T47D (cell line): ENCODE measurements at regions not wholly inside any gene's neighbourhood (a gene's known extent, or its start where the extent isn't known, plus 50 kb on each side); places are given as distances from the start of the nearest gene placed in this dataset.

Experiments
- DNase-seq, 2 experiments: peaks; one replicate each; pipeline versions ENCODE4 v3.0.0 to v3.0.0-alpha.2; 2011 to 2012; ENCODE audit warnings: low read depth in 1 of 2, low spot score in 1 of 2
- JUND ChIP-seq: IDR thresholded peaks from 2 replicates; pipeline ENCODE4 v1.6.1; 2012; ENCODE audit warnings: low read depth
- in situ Hi-C: cut with HindIII; loops from 2 replicates; pipeline ENCODE4 v1.10.0; 2016; ENCODE audit warnings: low sequenced_read_pairs, low pct_unique_long_range_greater_than_20kb

DNA sequence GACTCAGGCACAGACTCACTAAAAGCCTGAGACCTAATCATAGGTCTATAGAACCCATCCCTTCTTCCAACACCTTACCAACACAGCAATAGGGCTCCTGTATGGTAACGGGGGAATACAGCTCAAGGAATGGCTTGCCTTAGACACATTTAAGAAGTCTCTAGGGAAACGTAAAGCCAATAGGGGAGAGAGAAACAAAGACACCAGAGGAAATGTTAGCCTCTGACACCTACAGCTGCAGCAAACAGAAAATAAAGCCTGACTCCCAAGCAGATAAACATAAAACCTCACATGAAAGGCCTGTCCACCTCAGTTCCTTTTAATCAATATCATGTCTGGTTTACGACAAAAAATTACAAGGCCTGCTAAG, 51.1 kb upstream of the NCOA1 start:
- in situ Hi-C loops, result no loop called here
- no peak for TF ChIP-seq JUND
- no peak for DNase-seq

DNA sequence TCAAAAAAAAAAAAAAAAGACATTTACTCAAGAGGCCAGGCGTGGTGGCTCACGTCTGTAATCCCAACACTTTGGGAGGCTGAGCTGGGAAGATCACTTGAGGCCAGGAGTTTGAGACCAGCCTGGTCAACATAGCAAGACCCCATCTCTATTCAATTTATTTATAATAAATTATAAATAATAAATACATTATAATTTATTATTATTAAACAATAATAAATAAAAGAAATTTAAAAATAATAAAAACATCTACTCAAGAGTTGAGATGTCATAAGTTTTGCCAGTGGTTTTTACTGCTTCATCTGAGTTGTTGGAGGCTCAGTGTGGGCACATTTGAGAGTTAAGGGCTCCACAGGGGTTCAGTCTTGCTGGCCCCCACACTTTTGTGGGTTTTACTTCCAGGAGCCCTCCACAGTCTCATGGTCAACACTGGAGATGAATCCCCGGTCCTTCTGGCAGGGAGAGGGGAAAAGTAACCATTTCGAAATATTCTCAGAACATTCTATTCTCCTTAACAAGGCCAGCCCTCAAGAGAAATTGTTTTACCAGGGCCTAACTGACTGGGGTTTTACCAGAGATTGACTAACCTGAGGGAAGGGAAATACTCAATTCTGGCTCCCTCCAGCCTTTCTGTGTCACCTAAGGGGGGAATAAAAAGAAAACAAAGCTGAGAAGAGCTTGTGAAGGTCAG, 51.6 kb upstream of the NCOA1 start:
- no peak for DNase-seq
- no peak for TF ChIP-seq JUND
- in situ Hi-C loops, result no loop called here

DNA sequence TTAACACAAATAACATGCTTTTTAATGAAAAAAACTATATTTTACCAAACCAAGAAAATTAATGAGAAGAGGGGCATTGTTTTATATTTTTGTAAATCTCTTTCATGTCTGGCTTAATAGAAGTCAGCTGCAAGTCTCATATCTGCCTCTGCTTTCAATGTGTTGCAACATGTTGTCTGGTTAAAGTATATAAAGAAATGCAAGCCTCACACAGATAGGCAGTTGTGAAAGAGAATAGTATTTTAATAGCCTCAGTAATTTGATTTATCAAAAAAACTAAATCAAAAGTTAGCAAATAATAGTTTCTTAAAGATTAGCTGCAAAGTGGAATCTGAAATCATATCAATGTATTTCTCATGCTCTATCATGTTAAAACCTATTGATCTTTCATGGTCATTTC, 52.9 kb upstream of the NCOA1 start:
- no peak for TF ChIP-seq JUND
- in situ Hi-C loops, result no loop called here
- DNase-seq, result no peak

DNA sequence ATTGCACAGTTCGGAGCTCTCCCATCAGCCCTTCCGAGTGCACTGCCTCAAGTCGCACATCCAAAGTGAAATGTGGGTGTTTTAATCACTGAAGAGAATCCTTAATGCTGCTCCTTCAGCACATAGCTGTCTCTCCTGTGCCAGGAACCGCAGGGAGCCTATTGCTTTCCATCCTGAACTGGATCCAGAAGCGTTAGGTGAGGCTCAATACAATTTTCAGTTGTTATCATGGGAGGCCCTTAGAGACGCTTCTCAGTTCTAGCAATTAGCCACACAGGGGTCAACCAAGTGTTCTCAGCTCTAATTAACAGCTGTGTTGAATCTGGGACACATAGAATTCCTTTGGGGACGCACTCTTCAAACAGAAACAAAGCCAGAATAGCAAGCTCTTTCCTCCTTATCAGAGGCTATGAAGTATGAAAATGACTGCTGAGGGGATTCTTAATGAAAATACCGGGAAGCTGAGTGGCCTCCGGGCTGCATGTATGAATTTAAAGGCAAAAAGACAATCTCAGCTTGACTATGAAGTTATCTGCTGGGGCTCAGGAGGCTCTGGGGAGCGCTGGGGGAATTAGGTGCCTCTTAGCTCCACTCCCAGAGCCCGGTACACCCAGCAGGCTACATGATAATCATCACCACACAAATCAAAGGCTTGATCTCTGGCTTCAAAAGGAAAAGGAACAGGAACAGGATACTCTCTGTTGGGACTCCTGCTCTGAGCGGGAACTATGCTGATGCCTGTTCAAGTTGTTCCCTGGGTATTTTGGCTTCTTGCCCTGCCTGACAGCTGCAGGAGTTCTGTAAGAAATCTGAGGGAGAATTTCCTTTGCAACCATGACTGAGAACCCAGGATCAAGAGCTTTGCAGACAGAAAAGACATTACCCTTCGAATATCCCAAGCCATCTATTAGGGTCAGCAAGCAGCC, 55.4 kb upstream of the NCOA1 start:
- in situ Hi-C loops, result no loop called here
- peak in 1 of 2 experiments; percentile 65 for DNase-seq
- no peak for TF ChIP-seq JUND

DNA sequence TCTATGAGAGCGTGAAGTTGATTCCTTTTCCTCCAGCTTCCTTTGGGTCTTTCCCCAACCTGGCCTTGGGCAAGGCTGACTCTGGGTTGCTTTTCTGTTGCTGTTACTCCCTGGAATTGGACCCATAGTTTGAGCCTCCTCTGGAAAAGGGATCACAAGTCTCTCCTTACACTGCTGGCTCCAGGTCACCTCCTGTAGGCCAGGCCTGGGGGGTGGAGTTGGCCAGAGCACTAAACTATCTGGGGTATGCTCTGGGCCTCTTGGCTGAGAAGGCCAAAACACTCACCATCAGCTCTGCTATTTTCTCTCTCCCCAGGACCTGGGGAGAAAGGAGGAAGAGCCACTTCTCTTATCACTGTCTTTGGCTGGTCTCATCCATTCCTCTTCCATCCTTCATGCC, 56.5 kb upstream of the NCOA1 start:
- TF ChIP-seq JUND, result no peak
- no peak for DNase-seq
- in situ Hi-C loops, result no loop called here

DNA sequence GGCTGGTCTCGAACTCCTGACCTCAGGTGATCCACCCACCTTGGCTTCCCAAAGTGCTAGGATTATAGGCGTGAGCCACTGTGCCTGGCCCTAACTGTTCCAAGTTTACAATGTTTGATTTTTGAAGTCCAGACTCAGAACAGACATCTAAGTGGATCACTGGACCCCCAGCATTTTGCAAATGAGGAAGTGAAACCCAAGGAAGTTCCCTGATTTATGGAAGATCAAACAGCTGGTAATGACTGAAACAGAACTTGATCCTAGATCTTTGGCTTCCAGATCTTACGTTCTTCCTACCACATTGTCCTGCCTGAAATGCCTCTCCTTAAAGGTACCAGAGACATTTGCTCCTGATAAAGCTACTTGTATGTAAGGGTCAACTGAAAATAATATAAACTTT, 58.3 kb upstream of the NCOA1 start:
- in situ Hi-C loops, result no loop called here
- TF ChIP-seq JUND, result no peak
- no peak for DNase-seq

DNA sequence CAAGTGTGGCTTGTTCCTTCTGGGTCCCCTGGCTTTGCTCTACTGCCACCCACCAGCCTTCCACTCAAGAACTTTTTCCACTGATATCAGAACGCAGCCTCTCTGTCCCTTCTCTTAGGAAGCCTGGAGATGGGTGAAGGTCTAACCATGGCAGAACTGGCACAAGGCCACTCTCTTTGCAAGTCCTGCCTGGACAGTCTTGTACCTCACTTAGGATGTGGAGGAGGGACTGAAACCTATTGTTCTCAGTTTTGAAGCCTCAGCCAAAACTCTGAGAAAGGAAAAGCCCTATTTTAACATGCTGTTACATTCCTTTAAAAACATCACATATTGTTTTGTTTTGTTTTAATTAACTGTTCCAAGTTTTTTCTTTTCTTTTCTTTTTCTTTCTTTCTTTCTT, 58.9 kb upstream of the NCOA1 start:
- no peak for TF ChIP-seq JUND
- DNase-seq, result no peak
- in situ Hi-C loops, result no loop called here

DNA sequence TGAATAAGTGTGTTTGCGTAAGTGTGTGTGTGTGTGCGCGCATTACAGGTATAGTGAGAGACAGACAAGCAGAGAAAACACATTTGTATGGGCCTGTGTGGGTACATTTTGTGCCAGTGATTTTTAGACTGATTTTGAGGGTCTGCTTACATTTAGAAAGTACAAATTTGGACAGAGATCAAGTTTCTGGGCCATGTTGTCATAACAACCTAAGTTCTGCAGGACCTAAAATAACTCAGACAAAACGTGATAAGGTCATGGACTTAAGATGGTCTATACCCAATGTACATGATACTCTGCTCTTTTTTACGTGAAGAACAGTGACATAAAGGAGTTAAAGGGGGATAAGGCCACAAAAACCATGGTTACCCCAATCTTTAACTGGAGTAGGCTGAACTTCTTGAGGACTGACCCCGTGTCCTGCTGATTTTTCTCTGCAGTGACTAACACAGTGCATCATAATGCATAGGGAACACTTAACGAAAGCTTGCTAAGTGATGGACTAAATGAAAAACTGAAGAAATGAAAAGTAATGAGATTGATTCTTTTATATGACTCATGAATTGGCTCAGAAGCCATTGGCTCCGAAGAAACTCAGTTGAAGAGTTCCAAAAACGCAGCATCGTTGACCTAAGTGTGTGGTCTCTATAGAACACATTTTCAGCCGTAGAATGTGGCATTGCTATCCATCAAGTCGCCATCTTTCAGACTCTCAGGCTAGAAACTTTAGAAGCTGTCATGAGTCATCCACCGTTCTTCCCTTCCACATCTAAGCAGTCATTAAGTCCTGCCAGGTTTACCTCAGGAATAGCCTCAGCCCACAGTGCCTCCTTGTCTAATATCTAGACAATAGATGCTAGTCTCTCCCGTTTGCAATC, 61.6 kb upstream of the NCOA1 start:
- DNase-seq, result no peak
- no peak for TF ChIP-seq JUND
- in situ Hi-C loops, result no loop called here

DNA sequence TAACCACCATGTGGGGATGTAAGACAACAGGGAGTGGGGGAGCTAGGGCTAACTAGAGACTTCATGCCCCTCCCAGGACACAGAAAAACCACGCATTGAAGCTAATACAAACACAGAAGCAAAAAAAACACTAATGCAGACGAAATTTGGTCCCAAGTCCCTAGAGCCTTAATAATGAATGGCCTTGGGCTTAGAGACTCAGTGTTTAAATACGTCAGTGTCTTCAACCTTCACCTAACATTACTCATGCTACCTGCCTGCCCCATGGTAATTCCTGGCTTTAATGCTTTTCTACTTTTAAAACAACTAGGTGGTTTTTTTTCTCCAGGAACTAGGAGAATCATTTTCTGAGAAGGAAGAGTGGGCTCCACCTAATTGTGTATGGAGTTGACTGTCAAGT, 64.1 kb upstream of the ITSN2 start:
- TF ChIP-seq JUND, result no peak
- in situ Hi-C loops, result no loop called here

DNA sequence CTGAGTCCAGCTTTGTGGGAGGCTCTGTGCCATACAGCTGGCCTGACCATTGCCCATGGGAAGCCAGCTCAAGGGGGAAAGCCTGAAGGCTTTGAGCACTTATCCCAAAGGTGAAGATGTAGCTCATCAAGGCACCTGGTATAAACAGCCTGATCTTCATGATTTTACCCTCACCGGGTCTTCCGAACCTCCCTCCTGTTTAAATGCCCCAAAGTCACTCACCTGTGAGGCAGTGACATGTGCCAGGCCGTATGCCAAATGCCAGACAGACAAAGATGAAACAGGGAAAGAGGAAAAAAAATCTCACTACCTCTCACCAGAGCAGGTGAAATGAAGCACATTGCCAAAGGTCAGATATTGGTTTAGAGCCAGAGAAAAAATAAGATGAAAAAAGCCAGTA, 62.8 kb upstream of the ITSN2 start:
- no peak for DNase-seq
- no peak for TF ChIP-seq JUND
- in situ Hi-C loops, result no loop called here

More for the DNA sequence above, 64.1 kb upstream of the ITSN2 start:
- DNase-seq, result no peak

DNA sequence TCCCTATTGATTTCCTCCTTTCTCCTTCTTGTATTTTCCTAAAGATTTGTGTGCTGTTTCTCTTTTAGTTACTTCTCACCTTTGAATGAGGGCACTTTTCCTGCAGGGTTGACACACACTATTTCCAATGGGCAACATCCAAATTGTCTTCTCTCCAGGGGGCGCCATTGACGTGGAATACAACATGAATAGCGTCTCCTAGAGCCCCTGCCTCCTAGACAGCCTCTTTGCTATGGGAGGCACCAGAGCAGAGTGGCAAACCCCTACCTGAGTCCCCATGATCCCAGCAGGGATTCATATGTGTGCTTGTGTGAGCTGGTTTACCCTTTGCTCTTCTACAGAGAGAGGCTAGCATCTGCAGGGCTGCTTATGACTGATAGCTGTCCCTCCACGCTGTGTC, 61.3 kb upstream of the ITSN2 start:
- peak; percentile 15 to 76 for DNase-seq
- no peak for TF ChIP-seq JUND
- in situ Hi-C loops, result no loop called here

DNA sequence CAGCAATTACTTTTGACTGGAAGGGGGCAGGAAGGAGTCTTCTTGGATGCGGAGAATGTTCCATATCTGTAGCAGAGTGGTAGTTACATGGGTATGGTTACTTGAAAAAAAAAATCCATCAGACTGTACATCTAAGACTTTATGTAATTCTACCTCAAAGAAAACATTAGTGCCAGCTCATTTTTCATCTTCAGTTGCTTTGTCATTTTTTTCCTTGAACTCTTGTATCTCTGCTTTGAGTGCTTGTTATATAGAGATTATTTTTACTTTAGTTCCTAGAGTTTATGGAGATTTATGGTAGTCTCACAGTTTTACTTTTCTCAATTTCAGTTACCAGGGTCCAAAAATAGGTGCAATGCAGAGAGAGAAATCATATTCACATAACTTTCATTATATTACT, 60.0 kb upstream of the ITSN2 start:
- TF ChIP-seq JUND, result no peak
- in situ Hi-C loops, result no loop called here
- no peak for DNase-seq

DNA sequence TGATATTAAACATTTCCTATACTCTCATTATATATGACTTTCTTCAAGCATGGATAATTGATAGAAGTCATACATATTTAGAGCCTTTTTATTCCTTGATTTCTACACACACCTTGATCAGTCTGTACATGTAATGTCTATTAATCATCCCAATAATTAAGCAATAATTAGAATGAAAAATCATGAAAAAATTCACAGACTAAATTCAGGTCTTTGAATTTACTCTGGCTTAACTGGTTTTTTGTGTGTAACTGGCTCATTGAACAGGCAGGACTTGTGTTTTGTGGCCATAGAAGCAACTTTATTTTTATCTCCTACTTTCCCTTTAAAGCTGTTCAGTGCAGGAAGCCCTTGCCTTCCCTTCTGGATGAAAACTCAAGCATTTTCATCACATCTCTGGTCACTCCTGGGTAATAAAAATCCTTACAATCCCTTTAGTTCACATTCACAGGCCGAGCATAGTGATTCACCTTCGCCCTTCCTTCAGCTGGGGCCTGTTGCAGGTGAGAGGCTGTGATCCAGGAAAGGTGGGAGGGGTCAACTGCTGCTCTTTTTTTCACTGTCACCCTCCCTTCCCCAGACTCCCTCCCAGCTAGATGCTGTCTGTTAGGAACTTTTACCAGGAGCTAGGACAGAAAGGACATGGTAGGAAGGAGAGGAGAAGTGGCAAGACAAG, 58.0 kb upstream of the ITSN2 start:
- in situ Hi-C loops, result no loop called here
- no peak for TF ChIP-seq JUND
- no peak for DNase-seq
